HFF-Myc (cell line): ENCODE measurements at regions not wholly inside any gene's neighbourhood (a gene's known extent, or its start where the extent isn't known, plus 50 kb on each side); places are given as distances from the start of the nearest gene placed in this dataset.

Source experiments
- DNase-seq: peaks from one replicate; pipeline ENCODE4 v3.0.0-alpha.2; 2011; ENCODE audit warnings: low read depth; ENCODE audit errors: extremely low read depth
- H3K4me3 ChIP-seq: replicated peaks from 2 replicates; pipeline ENCODE4 v1.5.1; 2011; ENCODE audit warnings: low read depth, mild to moderate bottlenecking, control low read depth, low read length
- TF ChIP-seq, protein P1 (sequence below): IDR thresholded peaks from 2 replicates; pipeline ENCODE4 v1.5.1; 2012; ENCODE audit warnings: mild to moderate bottlenecking, low read depth, low read length, control low read depth; ENCODE audit errors: missing control alignments

DNA sequence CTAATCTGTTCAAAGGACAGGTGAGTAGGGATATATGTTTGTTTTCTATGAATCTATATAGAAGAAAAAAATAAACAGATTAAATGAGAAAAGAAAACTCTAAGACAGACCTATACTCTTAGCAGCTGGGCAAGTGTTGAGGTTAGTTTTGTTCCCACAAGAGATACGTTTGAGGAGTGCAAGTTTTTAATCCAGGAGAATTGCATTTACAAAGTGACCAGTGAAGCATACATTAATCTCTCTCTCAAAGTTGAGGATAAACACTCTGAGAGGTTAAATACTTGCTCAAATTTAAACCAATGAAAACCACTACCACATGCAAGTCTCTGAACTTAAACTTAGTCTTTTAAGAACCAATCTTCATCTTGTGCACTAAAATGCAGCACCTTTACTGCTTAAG, 930.5 kb upstream of the MIR17HG start:
- TF ChIP-seq, protein P1, sequence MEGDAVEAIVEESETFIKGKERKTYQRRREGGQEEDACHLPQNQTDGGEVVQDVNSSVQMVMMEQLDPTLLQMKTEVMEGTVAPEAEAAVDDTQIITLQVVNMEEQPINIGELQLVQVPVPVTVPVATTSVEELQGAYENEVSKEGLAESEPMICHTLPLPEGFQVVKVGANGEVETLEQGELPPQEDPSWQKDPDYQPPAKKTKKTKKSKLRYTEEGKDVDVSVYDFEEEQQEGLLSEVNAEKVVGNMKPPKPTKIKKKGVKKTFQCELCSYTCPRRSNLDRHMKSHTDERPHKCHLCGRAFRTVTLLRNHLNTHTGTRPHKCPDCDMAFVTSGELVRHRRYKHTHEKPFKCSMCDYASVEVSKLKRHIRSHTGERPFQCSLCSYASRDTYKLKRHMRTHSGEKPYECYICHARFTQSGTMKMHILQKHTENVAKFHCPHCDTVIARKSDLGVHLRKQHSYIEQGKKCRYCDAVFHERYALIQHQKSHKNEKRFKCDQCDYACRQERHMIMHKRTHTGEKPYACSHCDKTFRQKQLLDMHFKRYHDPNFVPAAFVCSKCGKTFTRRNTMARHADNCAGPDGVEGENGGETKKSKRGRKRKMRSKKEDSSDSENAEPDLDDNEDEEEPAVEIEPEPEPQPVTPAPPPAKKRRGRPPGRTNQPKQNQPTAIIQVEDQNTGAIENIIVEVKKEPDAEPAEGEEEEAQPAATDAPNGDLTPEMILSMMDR, result no peak
- DNase-seq, result no peak
- H3K4me3 ChIP-seq, result no peak overlapping the region

DNA sequence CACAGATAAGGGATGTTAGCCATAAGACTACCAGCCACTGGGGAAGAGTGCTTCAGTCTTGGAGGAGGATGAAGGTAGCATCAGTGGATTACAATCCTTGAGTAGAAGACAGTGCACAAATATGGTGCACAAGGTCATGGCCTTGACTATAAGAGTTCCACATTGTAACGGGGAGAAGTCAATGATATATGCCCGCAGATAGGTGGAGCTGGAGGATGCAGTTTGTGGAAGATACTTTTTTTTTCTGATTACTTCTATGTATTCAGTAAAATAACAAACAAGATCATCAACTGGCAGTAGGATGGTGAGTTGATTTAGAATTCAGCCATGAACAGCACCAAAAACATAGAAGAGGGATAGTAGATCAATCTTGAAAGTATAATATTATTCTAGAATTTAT, 926.8 kb upstream of the MIR17HG start:
- DNase-seq, result no peak
- TF ChIP-seq, protein P1, result no peak
- no peak overlapping the region for H3K4me3 ChIP-seq

DNA sequence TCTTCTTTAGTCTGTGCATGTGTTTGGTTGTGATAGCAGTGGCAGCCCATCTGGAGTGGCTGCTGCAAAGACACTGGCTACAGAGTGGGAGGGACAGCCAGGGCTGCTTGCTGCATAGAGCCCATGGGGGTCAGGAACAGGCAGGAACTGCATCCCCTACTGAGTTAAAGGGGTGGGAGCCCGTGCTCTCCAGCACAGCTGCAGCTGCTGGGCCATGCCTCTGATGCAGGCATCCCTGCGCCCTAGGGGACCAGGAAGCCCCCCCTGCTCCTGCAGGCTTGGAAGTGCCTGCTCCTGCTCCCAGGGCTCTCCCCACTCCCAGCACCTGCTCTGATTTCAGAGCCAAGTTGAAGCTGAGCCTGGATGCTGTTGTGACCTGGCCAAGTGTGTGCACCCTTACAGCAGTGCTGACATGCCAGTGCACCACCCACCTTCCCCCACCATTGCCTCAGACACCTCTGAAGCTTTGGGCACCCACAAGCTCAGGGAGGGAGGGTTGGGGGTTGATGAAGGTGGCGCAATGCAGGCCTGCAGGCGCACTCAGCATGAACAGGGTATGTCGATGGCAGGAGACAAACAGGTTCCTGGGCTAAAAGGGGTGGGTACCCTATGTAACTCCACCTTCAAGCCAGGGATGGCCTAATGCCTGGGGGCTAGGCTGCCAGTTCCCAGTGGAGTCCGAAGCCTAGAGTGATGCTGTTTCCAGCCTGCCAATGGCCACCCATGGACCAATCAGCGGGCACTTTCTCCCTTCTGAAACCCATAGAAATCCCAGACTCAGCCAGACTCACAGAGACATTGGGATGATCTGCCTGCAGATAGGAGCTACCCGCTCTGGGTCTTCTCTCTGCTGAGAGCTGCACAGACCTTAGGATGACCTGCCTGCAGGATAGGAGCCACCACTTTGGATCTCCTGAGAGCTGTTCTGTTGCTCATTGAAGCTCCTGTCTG, 919.9 kb upstream of the MIR17HG start:
- TF ChIP-seq, protein P1, result no peak
- no peak for DNase-seq
- H3K4me3 ChIP-seq, result no peak overlapping the region

DNA sequence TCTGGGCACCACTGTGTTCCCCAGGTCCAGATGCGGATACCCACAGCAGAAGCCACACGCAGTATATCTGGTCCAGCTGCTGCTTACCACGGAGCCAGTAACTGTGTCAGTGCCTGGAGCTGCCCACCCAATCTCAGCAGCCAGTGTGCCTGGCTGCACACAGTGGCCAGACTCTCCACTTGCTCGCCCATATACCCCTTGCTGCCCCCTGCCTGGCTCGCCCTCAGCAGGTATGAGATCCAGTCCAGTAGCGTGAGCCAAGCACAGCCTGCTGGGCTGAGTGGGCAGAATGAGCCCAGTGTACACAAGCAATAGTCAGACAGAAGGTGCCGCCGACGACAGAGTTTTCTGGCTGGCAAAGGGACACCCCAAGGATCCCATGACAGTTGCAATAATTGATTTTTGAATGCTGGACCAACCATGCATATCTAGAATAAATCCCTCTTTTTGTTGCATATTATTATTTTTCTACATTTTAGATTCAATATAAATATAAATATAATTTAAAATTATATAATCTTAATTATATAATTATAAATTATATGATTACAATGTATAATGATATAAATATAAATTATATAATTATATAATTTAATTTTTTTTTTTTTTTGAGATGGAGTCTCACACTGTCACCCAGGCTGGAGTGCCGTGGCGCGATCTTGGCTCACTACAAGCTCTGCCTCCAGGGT, 918.8 kb upstream of the MIR17HG start:
- no peak for DNase-seq
- TF ChIP-seq, protein P1, result no peak
- H3K4me3 ChIP-seq, result no peak overlapping the region

DNA sequence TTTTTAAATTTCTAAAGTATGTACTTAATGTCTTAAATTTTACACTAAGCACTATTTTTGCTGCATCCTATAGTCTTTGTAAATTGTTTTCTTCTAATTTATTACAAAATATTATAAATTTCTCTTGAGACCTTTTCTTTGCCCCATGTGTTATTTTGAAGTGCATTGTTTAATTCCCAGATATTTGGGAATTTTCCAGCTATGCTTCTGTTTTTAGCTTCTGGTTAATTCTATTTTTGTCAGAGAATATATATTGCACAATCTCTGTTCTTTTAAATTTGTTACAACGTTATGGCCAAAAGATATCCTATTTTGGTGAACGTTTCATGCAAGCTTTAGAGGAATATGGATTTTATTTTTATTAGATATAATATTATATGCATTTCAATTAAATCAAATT, 917.4 kb upstream of the MIR17HG start:
- H3K4me3 ChIP-seq, result no peak overlapping the region
- TF ChIP-seq, protein P1, result no peak
- no peak for DNase-seq

DNA sequence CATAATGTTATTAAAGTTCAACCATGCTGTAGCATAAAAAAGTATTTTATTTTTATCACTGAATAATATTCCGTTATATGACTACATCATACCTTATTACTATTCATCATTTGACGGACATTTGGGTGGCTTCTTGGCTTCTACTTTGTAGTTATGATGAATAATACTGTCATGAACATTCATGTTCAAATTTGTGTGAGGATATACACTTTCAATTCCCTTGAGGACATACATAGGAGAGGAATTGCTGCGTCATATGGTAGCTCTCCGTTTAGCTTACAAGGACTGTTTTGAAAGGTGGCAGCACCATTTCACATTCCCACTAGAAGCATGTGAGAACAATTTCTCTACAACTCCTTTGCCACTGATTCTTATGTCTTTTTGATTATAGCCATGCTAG, 910.8 kb upstream of the MIR17HG start:
- DNase-seq, result no peak

More for the DNA sequence above, 910.8 kb upstream of the MIR17HG start:
- H3K4me3 ChIP-seq, result no peak overlapping the region
- TF ChIP-seq, protein P1, result no peak
